ENCODE measurements at regions not wholly inside any gene's neighbourhood (a gene's known extent, or its start where the extent isn't known, plus 50 kb on each side); places are given as distances from the start of the nearest gene placed in this dataset.

- 80 to 86% methylated on average over 4 of the region's 4 CpGs for WGBS, 2 experiments
- no peaks in the 10 kb centered on the region for H3K36me3 ChIP-seq (ENCODE audit: control insufficient read depth, insufficient read depth, low read length)
- H3K27ac ChIP-seq (ENCODE audit: insufficient read depth, low read depth, low read length, poor library complexity, severe bottlenecking), result no peak overlapping the region
- H3K4me3 ChIP-seq (ENCODE audit: insufficient read depth, low read depth, low read length), result no peak overlapping the region
- H3K9me3 ChIP-seq (ENCODE audit: control insufficient read depth, low read length), result no peaks in the 10 kb centered on the region
- H3K4me1 ChIP-seq (ENCODE audit: control insufficient read depth, insufficient read depth, low read length), result no peaks in the 10 kb centered on the region
- H3K27me3 ChIP-seq (ENCODE audit: control insufficient read depth, insufficient read depth, low read length, poor library complexity, severe bottlenecking), result no peaks in the 10 kb centered on the region
These were observed 632.9 kb upstream of the TLE4 start for GRCh38 chr9:78938821-78939220.

GRCh38 chr9:78939311-78940065 lies 632.3 kb upstream of the TLE4 start:
- Histone ChIP-seq H3K27me3 (ENCODE audit: control insufficient read depth, insufficient read depth, low read length, poor library complexity, severe bottlenecking) (no peaks in the 10 kb centered on the region), H3K4me1 (ENCODE audit: control insufficient read depth, insufficient read depth, low read length) (no peaks in the 10 kb centered on the region), H3K36me3 (ENCODE audit: control insufficient read depth, insufficient read depth, low read length) (no peaks in the 10 kb centered on the region), H3K27ac (ENCODE audit: insufficient read depth, low read depth, low read length, poor library complexity, severe bottlenecking) (no peak overlapping the region), H3K4me3 (ENCODE audit: insufficient read depth, low read depth, low read length) (no peak overlapping the region), H3K9me3 (ENCODE audit: control insufficient read depth, low read length) (no peaks in the 10 kb centered on the region)
- WGBS, 2 experiments, result 90 to 95% methylated on average over 5 to 6 of the region's 6 CpGs

- Histone ChIP-seq H3K36me3 (ENCODE audit: control insufficient read depth, insufficient read depth, low read length) (no peaks in the 10 kb centered on the region), H3K4me1 (ENCODE audit: control insufficient read depth, insufficient read depth, low read length) (no peaks in the 10 kb centered on the region), H3K27ac (ENCODE audit: insufficient read depth, low read depth, low read length, poor library complexity, severe bottlenecking) (no peak overlapping the region), H3K4me3 (ENCODE audit: insufficient read depth, low read depth, low read length) (no peak overlapping the region), H3K9me3 (ENCODE audit: control insufficient read depth, low read length) (no peaks in the 10 kb centered on the region), H3K27me3 (ENCODE audit: control insufficient read depth, insufficient read depth, low read length, poor library complexity, severe bottlenecking) (no peaks in the 10 kb centered on the region)
- 93 to 94% methylated on average over 4 of the region's 4 CpGs for WGBS, 2 experiments
These were observed 631.5 kb upstream of the TLE4 start for GRCh38 chr9:78940121-78940855.

- WGBS, 2 experiments, result 88 to 95% methylated on average over 2 of the region's 2 CpGs
- H3K27ac ChIP-seq (ENCODE audit: insufficient read depth, low read depth, low read length, poor library complexity, severe bottlenecking), result no peak overlapping the region
- no peaks in the 10 kb centered on the region for H3K9me3 ChIP-seq (ENCODE audit: control insufficient read depth, low read length)
- H3K4me3 ChIP-seq (ENCODE audit: insufficient read depth, low read depth, low read length), result no peak overlapping the region
- no peaks in the 10 kb centered on the region for H3K4me1 ChIP-seq (ENCODE audit: control insufficient read depth, insufficient read depth, low read length)
- H3K27me3 ChIP-seq (ENCODE audit: control insufficient read depth, insufficient read depth, low read length, poor library complexity, severe bottlenecking), result no peaks in the 10 kb centered on the region
- H3K36me3 ChIP-seq (ENCODE audit: control insufficient read depth, insufficient read depth, low read length), result no peaks in the 10 kb centered on the region
These were observed 617.5 kb upstream of the TLE4 start for GRCh38 chr9:78954286-78954685.

GRCh38 chr9:78958892-78959291 lies 612.9 kb upstream of the TLE4 start:
- Histone ChIP-seq H3K4me3 (ENCODE audit: insufficient read depth, low read depth, low read length) (no peak overlapping the region), H3K9me3 (ENCODE audit: control insufficient read depth, low read length) (no peaks in the 10 kb centered on the region), H3K27me3 (ENCODE audit: control insufficient read depth, insufficient read depth, low read length, poor library complexity, severe bottlenecking) (no peaks in the 10 kb centered on the region), H3K27ac (ENCODE audit: insufficient read depth, low read depth, low read length, poor library complexity, severe bottlenecking) (no peak overlapping the region), H3K4me1 (ENCODE audit: control insufficient read depth, insufficient read depth, low read length) (no peaks in the 10 kb centered on the region), H3K36me3 (ENCODE audit: control insufficient read depth, insufficient read depth, low read length) (no peaks in the 10 kb centered on the region)
- whole genome bisulfite sequencing, 2 experiments, result 77 to 80% methylated on average over 2 of the region's 2 CpGs

GRCh38 chr9:78962156-78962555 lies 609.6 kb upstream of the TLE4 start:
- Histone ChIP-seq H3K9me3 (ENCODE audit: control insufficient read depth, low read length) (no peaks in the 10 kb centered on the region), H3K27ac (ENCODE audit: insufficient read depth, low read depth, low read length, poor library complexity, severe bottlenecking) (no peak overlapping the region), H3K4me3 (ENCODE audit: insufficient read depth, low read depth, low read length) (no peak overlapping the region), H3K27me3 (ENCODE audit: control insufficient read depth, insufficient read depth, low read length, poor library complexity, severe bottlenecking) (no peaks in the 10 kb centered on the region), H3K4me1 (ENCODE audit: control insufficient read depth, insufficient read depth, low read length) (no peaks in the 10 kb centered on the region), H3K36me3 (ENCODE audit: control insufficient read depth, insufficient read depth, low read length) (no peaks in the 10 kb centered on the region)
- 70 to 82% methylated on average over 1 of the region's 2 CpGs for WGBS, 2 experiments

GRCh38 chr9:78963911-78964310 lies 607.9 kb upstream of the TLE4 start:
- no peak overlapping the region for H3K4me3 ChIP-seq (ENCODE audit: insufficient read depth, low read depth, low read length)
- no peak overlapping the region for H3K27ac ChIP-seq (ENCODE audit: insufficient read depth, low read depth, low read length, poor library complexity, severe bottlenecking)
- H3K27me3 ChIP-seq (ENCODE audit: control insufficient read depth, insufficient read depth, low read length, poor library complexity, severe bottlenecking), result no peaks in the 10 kb centered on the region
- no peaks in the 10 kb centered on the region for H3K4me1 ChIP-seq (ENCODE audit: control insufficient read depth, insufficient read depth, low read length)
- H3K36me3 ChIP-seq (ENCODE audit: control insufficient read depth, insufficient read depth, low read length), result no peaks in the 10 kb centered on the region
- H3K9me3 ChIP-seq (ENCODE audit: control insufficient read depth, low read length), result no peaks in the 10 kb centered on the region

- Histone ChIP-seq H3K4me1 (ENCODE audit: control insufficient read depth, insufficient read depth, low read length) (no peaks in the 10 kb centered on the region), H3K27ac (ENCODE audit: insufficient read depth, low read depth, low read length, poor library complexity, severe bottlenecking) (no peak overlapping the region), H3K4me3 (ENCODE audit: insufficient read depth, low read depth, low read length) (no peak overlapping the region), H3K36me3 (ENCODE audit: control insufficient read depth, insufficient read depth, low read length) (no peaks in the 10 kb centered on the region), H3K27me3 (ENCODE audit: control insufficient read depth, insufficient read depth, low read length, poor library complexity, severe bottlenecking) (no peaks in the 10 kb centered on the region), H3K9me3 (ENCODE audit: control insufficient read depth, low read length) (no peaks in the 10 kb centered on the region)
- 87 to 100% methylated on average over 2 to 3 of the region's 3 CpGs for WGBS, 2 experiments
These were observed 604.1 kb upstream of the TLE4 start for GRCh38 chr9:78967596-78968217.

GRCh38 chr9:78970375-78970774 lies 601.4 kb upstream of the TLE4 start:
- WGBS, 2 experiments, result 70 to 79% methylated on average over 2 of the region's 2 CpGs
- Histone ChIP-seq H3K27ac (ENCODE audit: insufficient read depth, low read depth, low read length, poor library complexity, severe bottlenecking) (no peak overlapping the region), H3K27me3 (ENCODE audit: control insufficient read depth, insufficient read depth, low read length, poor library complexity, severe bottlenecking) (no peaks in the 10 kb centered on the region), H3K36me3 (ENCODE audit: control insufficient read depth, insufficient read depth, low read length) (no peaks in the 10 kb centered on the region), H3K4me1 (ENCODE audit: control insufficient read depth, insufficient read depth, low read length) (no peaks in the 10 kb centered on the region), H3K9me3 (ENCODE audit: control insufficient read depth, low read length) (no peaks in the 10 kb centered on the region), H3K4me3 (ENCODE audit: insufficient read depth, low read depth, low read length) (no peak overlapping the region)

- 49 to 55% methylated on average over 4 of the region's 4 CpGs for WGBS, 2 experiments
- Histone ChIP-seq H3K36me3 (ENCODE audit: control insufficient read depth, insufficient read depth, low read length) (no peaks in the 10 kb centered on the region), H3K4me1 (ENCODE audit: control insufficient read depth, insufficient read depth, low read length) (no peaks in the 10 kb centered on the region), H3K9me3 (ENCODE audit: control insufficient read depth, low read length) (no peaks in the 10 kb centered on the region), H3K27ac (ENCODE audit: insufficient read depth, low read depth, low read length, poor library complexity, severe bottlenecking) (no peak overlapping the region), H3K27me3 (ENCODE audit: control insufficient read depth, insufficient read depth, low read length, poor library complexity, severe bottlenecking) (no peaks in the 10 kb centered on the region), H3K4me3 (ENCODE audit: insufficient read depth, low read depth, low read length) (no peak overlapping the region)
These were observed 600.2 kb upstream of the TLE4 start for GRCh38 chr9:78971540-78971939.
